GM23248 (cell line): ENCODE measurements at regions not wholly inside any gene's neighbourhood (a gene's known extent, or its start where the extent isn't known, plus 50 kb on each side); places are given as distances from the start of the nearest gene placed in this dataset.

ENCODE experiments used
- EZH2 ChIP-seq: fragments of 200-600 bp; sonication (generic); IDR thresholded peaks from 2 replicates; pipeline ENCODE4 v1.6.1; 2018; ENCODE audit warnings: antibody characterized with exemption, mild to moderate bottlenecking; ENCODE audit not compliant: insufficient read depth, poor library complexity, severe bottlenecking
- EZH2phosphoT487 ChIP-seq: fragments of 200-600 bp; sonication (generic); IDR thresholded peaks from 2 replicates; pipeline ENCODE4 v1.6.1; 2018; ENCODE audit warnings: antibody characterized with exemption, moderate library complexity, mild to moderate bottlenecking, low read depth; ENCODE audit not compliant: insufficient read depth

DNA sequence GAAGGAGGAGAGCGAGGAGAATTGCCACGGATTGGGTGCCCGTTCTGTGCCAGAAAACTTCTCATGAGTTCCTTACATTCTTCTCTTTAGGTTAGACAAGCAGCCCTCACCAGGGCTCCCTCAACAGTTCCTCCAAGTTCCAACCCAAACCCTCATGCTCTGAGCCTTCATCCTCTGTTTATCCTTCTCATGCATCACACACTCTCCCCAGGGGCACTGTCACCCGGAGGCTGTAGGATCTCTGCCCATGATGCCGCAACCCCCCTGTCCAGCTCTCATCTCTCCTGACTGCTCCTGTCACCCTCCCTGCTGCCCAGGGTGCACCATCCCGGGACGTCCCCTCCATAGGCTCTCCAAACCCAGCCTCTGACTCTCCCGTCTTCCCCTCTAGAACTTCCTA, 99.4 kb upstream of the MYCN start:
- TF ChIP-seq EZH2 = no peak
- TF ChIP-seq EZH2phosphoT487 = no peak
